Activated CD4-positive, alpha-beta T cell treated with anti-CD3 and anti-CD28 coated beads for 4 hours (primary cell): ENCODE measurements at regions not wholly inside any gene's neighbourhood (a gene's known extent, or its start where the extent isn't known, plus 50 kb on each side); places are given as distances from the start of the nearest gene placed in this dataset.
"Not testable (repeated sequence)": the region's sequence is repeated elsewhere in the genome, so short reads cannot be mapped to it uniquely, and the experiment has no call there.

Source experiments
- DNase-seq, 2 donors: peaks; one replicate each; pipeline ENCODE4 v3.0.0-alpha.2; 2020

DNA sequence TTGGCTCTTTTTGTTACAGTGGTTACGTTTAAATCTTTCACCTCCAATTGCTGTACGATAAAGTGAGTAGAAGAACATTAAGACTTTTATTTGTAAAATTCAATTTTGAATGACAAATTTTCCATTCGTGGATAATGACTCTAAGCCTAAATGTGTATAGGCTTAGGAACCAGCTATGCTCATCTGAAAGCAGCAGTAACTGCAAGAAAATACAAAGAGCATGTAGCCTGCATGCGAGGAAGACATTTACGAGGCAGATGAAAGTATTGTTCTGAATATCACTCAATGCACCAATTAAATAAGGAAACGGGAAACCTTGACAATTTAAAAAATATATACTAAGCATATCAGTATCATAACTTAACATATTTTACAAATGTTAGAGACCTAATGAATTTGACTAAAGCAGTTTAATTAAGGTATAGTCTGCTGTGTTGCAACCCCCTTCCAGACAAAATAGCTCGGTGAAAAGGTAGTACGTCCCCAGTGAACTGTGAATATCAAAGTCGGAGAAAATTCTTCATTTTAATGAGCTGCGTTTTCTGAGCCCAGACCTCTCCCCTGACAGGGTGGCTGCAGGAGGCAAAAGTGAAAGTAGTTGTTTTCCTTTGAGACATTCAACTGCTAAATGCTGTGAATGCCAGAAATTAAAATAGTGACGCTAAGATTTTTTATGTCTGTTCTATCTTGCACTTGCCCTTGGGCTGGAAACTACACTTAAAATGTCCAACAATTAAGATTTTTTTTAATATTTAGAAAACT, 1236.5 kb upstream of the TENM3 start:
- no peak for DNase-seq

DNA sequence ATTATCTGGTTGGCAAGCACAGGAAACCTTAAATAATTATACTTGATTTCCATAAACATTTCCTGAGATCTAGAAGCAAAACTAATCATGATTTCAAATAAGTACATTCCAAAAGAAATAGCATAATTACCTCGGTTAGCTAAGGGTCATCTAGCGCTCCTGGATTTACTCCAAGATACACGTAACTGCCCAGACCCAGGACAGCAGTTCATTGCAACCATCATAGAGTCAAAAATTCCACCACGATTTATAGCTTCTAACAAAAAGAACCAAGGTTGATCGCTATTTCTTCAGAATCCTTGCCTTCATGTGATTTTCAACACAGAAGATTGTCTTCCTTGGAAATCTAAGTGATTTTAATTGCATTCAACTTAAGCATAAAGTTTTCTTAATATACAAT, 1235.5 kb upstream of the TENM3 start:
- DNase-seq, result no peak

DNA sequence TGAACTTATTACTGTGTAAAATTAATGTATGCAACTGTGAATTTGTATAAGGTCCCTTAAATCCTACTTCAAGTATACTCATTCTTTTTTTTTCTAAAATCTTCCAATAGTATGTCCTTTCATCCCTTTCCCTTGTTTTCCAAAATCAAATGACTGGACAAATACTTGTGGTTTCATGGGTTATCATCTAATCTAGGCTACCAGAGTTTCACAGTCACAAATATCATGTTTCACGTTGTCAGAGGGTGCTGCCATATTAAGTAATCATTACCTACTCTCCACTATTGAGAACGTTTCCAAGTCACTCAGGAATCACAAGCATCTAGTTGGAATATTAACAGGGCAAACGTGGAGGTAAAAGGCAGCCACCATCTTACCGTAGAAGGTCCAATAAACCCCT, 1235.0 kb upstream of the TENM3 start:
- DNase-seq, result no peak

DNA sequence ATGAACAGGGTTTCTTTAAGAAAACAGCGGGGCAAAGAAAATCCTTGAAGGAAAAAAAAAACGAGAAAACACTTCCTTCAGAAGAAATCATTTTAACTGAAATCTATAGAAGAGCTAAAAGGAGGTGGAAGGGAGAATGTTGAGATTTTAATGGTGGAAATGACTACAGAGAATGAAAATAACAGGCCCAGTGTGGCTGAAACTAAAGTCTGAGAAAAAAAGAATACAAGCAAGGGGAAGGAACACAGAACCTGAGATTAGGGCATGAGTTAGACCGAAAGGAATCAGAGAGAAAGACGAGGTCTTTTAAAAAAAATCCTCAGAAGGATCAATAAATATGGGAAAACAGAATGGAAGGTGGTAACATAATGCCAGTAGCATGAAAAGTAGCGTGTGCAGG, 1230.0 kb upstream of the TENM3 start:
- no peak for DNase-seq

DNA sequence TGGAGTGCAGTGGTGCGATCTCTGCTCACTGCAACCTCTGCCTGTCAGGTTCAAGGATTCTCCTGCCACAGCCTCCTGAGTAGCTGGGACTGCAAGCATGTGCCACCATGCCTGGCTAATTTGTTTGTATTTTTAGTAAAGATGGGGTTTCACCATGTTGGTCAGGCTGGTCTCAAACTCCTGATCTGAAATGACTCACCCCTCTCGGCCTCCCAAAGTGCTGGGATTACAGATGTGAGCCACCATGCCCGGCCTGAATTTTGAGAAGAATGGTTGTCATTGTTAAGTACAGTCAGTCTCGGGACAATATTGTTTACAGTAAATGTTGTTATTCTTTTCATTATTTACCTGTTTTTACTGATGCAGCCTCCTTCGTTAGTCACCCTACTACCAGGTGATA, 1226.2 kb upstream of the TENM3 start:
- no peak for DNase-seq

DNA sequence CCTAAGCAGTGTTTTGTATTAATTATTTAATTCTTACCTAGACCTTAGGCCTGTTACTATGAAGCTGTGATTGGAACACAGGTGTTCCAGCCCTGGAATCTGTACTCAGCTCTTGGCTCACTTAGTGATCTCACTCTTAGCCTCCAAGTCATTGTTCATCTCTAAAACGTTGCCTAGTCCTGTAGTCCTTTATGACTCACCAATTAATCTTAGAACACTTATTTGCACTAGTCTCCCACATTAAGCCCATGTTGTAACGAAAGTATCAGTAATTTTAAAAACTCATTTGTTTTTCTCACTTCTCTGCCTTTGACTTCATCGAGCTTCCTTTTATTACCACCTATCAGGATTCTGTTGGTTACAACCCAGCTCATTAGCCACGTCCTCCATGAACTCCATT, 1224.7 kb upstream of the TENM3 start:
- no peak for DNase-seq

DNA sequence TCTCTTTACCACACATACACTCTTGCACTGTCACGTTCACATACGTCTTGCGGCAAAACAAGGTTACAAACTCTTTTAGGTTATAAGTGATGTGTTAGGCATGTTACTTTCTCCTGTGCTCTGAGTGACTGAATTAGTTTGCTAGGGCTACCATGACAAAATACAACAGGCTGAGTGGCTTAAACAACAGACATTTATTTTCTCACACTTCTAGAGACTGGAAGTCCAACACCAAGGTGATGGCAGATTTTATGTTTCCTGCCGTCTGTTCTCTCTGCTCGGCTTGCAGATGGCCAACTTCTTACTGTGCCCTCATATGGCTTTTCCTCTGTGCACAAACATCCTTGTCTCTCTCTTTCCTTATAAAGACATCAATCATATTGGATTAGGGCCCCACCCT, 1224.3 kb upstream of the TENM3 start:
- DNase-seq, result no peak

DNA sequence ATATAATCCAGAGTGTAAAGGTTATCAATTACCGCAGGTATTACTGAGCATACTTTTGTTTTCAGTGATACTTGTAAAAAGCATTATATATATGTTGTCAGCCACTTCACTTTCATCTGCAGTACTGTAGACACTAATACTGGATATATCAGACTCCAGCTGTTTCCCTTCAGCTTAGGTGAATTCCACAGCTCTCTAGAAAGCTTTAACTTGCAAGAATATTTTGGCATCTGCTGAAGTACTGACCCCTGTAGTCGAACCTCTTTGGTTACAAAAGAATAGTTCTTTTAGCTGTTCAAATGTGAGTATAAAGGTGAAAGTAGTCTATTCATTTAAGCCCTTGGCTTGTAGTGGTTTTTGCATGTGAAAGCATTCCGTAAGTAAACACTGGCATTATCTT, 1222.7 kb upstream of the TENM3 start:
- DNase-seq, result no peak

DNA sequence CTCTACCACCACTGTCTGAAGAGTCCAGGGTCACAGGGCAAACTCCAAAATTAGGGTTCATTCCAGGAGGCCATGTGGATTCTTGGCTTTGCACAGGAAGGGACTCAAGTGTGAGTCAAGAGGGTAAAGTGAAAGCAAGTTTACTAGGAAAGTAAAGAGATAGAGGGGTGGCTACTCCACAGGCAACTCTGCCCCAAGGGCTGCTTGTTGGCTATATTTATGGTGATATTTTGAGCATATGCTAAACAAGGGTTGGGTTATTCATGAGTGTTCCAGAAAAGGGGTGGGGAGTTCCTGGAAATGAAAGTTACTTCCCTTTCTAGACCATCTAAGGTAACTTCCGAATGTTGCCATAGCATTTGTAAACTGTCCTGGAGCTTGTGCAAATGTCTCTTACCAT, 1222.0 kb upstream of the TENM3 start:
- no peak for DNase-seq

DNA sequence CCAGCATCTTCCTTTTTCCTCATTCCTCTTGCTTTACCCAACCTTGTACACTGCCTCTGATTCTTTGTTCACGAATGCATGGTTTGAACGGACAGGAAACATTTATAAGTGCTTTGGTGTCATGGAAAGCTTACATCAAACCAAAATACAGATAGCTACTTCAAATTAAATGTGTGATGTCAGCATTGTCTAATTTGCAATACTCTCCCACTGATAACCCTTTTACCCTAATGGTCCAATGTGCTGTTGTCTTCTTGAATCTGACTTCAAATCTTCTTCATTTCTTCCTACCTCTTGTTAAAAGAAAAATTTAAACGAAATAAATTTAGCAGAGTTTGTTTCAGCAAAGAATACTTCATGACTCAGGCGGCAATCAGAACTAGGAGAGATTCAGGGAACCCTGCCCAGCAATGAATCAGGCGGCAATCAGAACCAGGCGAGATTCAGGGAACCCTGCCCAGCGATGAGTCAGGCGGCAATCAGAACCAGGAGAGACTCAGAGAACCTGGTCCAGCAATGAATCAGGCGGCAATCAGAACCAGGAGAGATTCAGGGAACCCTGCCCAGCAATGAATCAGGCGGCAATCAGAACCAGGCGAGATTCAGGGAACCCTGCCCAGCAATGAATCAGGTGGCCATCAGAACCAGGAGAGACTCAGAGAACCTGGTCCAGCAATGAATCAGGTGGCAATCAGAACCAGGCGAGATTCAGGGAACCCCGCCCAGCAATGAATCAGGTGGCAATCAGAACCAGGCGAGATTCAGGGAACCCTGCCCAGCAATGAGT, 1212.9 kb upstream of the TENM3 start:
- DNase-seq, result not testable (repeated sequence)

DNA sequence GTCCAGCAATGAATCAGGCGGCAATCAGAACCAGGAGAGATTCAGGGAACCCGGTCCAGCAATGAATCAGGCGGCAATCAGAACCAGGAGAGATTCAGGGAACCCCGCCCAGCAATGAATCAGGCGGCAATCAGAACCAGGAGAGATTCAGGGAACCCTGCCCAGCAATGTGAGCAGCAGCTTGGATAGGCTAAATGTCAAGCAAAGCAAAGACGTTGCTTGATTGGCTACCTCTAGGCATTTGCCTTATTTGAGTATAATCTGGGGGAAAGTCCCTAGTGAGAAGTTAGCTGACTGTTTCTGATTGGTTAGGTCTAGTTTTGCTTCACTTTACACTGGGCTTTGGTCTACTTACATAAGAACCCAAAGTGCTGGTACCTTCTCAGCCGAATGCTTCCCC, 1212.2 kb upstream of the TENM3 start:
- DNase-seq, result no peak

DNA sequence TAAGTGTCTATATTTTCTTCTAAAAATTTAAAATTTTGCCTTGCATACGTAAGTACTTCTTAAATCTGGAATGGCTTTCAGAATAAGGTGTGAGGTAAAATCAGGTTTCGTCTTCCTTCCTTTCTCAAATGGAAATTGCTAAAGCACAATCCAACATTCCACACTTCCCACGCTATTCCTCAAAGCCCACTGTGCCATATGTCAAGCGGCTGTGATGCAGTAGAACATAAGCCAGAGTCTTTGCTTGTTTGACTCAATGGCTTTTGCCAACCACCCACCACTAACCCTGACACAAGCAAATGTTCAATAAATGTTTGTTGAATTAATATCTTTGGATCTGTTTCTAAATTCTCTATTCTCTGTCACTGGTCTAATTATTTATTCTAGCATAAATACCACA, 1199.7 kb upstream of the TENM3 start:
- no peak for DNase-seq

DNA sequence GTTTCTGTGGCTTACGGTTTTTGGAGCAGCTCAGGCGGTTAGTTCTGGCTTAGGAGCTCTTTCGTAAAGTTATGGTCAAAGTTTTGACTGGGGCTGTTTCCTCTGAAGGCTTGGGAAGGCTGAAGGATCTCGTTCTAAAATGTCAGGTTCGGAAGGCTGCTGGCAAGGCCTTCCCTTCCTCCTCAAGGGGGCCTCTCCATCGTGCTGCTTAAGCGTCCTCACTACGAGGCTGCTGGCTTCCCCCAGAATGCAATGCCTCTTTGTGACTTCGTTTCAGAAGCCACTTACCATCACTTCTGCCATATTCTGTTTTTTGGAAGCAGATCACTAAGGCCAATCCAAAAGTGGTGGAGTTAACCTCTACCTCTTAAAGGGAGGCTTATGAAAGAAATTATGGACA, 1196.4 kb upstream of the TENM3 start:
- no peak for DNase-seq

DNA sequence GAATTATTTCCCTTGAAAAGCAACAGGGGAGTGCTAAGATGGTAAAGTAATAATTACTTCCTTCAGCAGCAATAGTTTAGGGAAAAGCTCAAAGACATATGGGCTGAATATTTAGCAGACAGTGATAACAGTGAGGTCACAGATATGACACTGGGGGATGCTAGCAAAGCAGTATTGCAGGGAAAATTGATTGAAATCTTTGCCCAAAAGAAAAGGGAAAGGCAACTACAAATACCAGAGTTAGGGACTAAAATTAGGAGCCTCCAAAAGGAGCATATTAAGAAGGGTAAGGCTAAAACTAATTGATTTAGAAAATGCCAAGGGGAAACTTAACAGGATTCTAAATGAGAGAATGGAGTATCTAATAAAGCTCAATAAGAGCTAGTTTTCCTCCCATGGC, 1191.3 kb upstream of the TENM3 start:
- DNase-seq, result no peak

DNA sequence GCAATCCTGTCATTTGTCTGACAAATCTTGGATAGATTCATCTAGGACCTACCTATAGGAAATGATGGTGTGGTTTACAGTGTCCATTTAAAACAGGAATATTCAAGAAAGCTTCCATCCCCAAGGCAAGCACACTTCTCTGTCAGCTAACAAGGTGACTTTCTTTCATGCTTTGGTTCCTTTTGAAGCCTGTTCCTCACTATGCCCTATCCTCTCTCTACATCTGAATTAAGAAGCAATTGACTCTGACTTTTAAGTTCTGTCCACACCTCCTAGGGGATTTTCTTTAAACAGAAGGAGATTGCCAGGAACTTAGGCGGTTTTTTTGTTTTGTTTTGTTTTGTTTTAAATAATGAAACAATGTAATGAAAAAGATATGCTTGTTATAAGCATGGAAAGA, 1181.4 kb upstream of the TENM3 start:
- DNase-seq, result no peak

DNA sequence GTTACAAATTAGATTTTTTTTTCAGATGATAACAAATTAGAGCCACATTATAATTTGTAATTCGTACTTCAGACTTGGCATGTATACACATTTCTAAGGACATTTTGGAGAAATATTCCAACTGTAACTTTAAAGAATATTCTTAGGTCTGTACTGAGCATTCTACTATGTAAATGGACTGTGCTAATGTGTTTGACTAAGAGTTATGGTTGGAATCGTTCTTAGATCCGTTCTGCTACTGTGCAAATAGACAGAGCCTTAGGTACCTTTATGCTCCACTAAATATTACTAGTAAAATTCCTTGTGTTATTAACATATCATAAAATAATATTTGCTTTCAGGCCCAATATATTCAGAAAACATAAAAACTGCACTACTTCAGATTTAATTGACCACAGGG, 1180.0 kb upstream of the TENM3 start:
- DNase-seq, result no peak

DNA sequence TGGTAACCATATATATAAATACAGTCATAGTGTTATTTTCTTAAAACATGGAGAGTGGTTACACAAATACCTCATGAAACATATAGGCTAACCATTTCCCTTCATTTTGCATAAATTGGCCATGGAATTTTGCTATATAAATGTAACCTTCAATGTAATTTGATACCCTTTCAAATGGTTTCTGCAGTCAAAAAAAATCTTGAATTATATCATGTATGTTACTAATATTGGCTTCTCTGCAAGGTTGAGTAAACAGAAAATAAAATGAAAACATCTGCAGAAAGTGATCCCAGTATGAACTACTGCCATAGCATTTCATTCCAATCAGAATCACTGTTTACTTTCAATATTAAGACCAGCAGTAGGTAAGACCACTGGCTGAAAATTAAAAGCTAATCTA, 1165.9 kb upstream of the TENM3 start:
- no peak for DNase-seq

DNA sequence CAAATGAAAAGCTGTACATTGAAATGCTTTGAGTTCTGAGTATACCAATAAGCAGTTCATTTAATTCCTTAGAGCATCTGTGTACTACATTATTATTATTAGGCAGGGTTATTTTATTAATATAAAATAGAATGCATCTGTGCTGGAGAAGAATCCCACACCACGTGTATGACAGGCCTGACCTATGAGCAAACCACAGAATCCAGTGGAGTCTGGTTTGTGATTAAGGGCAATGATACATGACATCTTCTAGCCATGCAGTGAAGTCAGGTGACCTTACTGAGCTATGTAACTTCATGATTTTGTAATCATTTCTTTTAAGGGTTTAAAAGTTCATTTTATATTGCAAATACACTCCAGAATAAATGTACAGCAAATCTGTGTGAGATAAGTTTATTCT, 1165.0 kb upstream of the TENM3 start:
- no peak for DNase-seq

DNA sequence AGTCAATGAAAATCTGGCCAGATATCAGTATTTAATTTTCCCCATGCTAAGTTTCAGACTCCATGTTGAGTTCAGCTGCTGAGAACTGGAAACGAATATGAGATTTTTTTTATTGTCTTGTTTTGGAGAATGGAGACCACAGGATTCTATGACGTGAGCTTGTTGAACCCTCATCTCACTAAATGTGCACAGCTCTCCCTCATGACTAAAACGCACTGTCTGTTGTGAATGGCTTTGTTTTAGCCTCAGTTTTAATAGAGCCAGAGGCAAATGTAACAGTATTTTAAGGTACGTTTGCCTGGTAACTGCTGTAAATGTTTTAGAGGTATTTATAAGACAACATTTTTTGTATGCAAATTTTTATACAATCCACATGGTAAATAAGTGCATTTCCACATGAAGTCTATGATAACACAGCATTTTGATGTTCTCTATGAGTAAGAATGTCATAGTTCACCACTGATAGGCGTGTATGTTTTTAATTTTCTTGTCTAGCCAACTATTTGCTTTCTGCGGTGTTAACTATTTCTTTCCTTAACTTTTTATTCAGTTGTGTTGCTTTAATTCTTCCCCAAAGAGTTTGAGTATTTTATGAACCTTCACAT, 1159.3 kb upstream of the TENM3 start:
- DNase-seq, result no peak

DNA sequence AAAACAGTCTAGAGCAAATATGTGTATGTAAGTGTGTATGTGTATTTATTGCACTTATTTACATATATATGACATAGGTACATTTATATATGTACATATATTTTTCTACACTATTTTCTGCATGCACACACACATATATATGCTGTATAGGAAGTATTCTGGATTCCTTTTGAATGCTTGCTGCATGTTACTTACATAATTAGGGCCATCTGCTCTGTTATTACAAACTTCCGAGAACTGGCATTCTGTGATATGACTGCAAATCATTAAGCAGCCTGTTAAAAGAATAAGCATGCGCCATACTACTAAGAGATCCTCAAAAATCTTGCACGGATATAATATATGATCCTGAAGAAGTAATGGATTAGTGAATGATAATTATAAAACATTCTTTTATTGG, 1157.6 kb upstream of the TENM3 start:
- no peak for DNase-seq

DNA sequence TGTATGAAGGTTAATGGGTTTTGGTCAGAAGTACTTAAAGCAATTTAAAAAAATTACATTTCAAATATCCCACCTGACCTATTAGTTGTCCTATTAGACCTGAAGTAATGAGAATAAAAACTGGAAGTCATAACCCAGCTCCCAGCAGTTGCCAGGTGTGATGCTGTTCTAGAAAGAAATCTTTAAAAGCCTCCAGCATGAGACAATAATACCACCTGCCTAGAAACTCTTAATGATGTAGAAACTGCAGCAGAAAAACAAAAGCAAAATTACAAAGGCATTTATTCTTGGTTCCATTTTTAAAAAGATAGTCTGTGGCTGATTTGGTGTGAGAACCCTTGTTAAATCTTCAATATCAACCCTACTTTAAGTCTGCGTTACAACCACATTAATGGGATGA, 1137.7 kb upstream of the TENM3 start:
- DNase-seq, result no peak

DNA sequence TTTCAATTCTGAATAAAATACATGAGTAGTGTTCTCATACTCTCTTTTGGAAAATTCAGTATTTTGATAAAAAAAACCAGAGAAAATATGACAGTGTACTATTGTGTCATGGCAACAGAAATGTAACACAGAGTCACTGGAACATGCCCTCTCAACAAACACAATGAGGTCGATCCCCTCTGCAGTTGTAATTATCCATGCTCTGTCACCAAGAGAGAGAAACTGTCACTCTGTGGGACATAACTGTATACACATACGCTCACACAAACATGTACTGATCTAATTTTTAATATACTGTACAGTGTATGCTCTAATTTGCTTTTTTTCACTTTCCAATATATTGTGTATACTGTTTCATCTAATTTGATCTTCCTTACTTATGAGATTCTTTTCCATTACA, 1136.8 kb upstream of the TENM3 start:
- DNase-seq, result no peak

DNA sequence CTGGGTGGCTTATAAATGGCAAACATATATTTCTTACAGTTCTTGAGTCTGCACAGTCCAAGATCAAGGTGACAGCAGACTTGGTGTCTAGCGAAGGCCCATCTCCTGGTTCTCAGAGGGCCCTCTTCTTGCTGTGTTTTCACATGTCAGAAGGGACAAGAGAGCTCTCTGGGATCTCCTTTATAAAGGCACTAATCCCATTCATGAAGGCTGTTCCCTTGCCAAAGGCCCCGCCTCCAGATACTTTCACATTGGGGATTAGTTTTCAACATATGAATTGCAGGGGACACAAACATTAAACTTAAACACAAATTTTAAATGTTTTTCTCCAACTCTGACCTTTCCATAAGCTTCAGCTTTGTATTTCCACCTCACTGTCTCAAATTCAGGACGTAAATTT, 1135.0 kb upstream of the TENM3 start:
- no peak for DNase-seq

DNA sequence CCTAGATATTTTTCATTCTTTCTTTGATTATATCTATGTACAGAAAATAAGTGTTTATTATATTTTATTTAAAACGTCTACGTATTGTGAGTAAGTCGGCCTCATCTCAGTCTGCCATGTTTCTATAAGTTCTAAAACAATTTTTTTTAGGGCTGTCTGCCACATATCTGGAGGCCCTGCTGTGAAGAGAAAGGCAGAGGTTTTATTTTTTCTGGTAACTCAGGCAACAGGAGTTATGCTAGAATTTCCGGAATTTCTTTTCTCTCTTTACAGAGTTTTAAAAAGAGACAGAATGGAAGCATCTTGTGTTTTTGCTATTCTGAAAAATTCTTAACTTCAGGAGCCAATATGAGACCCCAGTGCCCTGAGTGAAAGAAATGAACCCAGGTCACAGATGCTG, 1124.0 kb upstream of the TENM3 start:
- DNase-seq, result no peak
